H1 (cell line): ENCODE measurements at regions not wholly inside any gene's neighbourhood (a gene's known extent, or its start where the extent isn't known, plus 50 kb on each side); places are given as distances from the start of the nearest gene placed in this dataset.

ENCODE experiments used
- CTCF ChIA-PET: fragments of 300-600 bp; sonication (Branson Sonifier 250); formaldehyde crosslinking; loops from one replicate; lab custom pipeline; 2021; ENCODE audit not compliant: partially characterized antibody; lab: Charles Lee
- POLR2A ChIA-PET: fragments of 300-600 bp; sonication (Branson Sonifier 250); formaldehyde crosslinking; loops from one replicate; lab custom pipeline; 2021; ENCODE audit warnings: inconsistent platforms; ENCODE audit not compliant: partially characterized antibody; lab: Charles Lee
- DNase-seq, 2 experiments: peaks; one replicate each; pipeline versions ENCODE4 v3.0.0 to v3.0.0-alpha.2; 2010 to 2022; ENCODE audit warnings: low spot score in 2 of 2, low read depth in 1 of 2, mixed read lengths in 1 of 2
- FAIRE-seq: peaks from 2 replicates; lab custom pipeline; 2011; peaks lifted over from hg19 to GRCh38; lab: Jason Lieb, UNC
- H2AFZ ChIP-seq: 2 replicates; pipeline ENCODE4 v1.8.1; 2012; ENCODE audit warnings: low read length, inconsistent platforms
- H2AK5ac ChIP-seq: 2 replicates; pipeline ENCODE4 v1.6.1; 2013; ENCODE audit warnings: low read depth, low read length
- H2BK120ac ChIP-seq: replicated peaks from 2 replicates; pipeline ENCODE3; 2013; ENCODE audit warnings: low read depth, low read length, inconsistent platforms
- H2BK12ac ChIP-seq: 2 replicates; pipeline ENCODE4 v1.6.1; 2013; ENCODE audit warnings: low read depth, low read length
- H2BK15ac ChIP-seq: 2 replicates; pipeline ENCODE4 v1.6.1; 2013; ENCODE audit warnings: low read length
- H2BK20ac ChIP-seq: 2 replicates; pipeline ENCODE4 v1.6.1; 2013; ENCODE audit warnings: low read length
- H2BK5ac ChIP-seq: 2 replicates; pipeline ENCODE4 v1.6.1; 2013; ENCODE audit warnings: low read depth, low read length
- H3K14ac ChIP-seq: 2 replicates; pipeline ENCODE4 v1.6.1; 2013; ENCODE audit warnings: inconsistent platforms; ENCODE audit not compliant: insufficient read length
- H3K18ac ChIP-seq: 2 replicates; pipeline ENCODE4 v1.6.1; 2013; ENCODE audit warnings: low read length; ENCODE audit errors: extremely low read depth
- H3K23ac ChIP-seq: 2 replicates; pipeline ENCODE4 v1.6.1; 2013; ENCODE audit warnings: inconsistent platforms; ENCODE audit not compliant: insufficient read length
- H3K23me2 ChIP-seq: 2 replicates; pipeline ENCODE4 v1.6.1; 2013; ENCODE audit warnings: low read depth, low read length
- H3K27ac ChIP-seq: 2 replicates; pipeline ENCODE4 v1.6.1; 2011; ENCODE audit warnings: low read depth, low read length, inconsistent platforms
- H3K27me3 ChIP-seq, 4 experiments: replicated peaks in 1 of 4; 1 replicate in 1 of 4; 2 replicates in 3 of 4; pipeline versions ENCODE4 v1.6.1 to v1.8.1; 2011 to 2013; ENCODE audit warnings: low read length in 3 of 4, mild to moderate bottlenecking in 3 of 4, inconsistent platforms in 2 of 4, mixed read lengths in 2 of 4, moderate library complexity in 1 of 4; ENCODE audit not compliant: control insufficient read depth in 3 of 4, insufficient read depth in 3 of 4; ENCODE audit errors: extremely low read depth in 1 of 4
- H3K36me3 ChIP-seq, 4 experiments: 2 replicates each; pipeline versions ENCODE4 v1.6.1 to v1.8.1; 2011 to 2013; ENCODE audit warnings: mild to moderate bottlenecking in 4 of 4, low read length in 3 of 4, moderate library complexity in 2 of 4, control low read depth in 1 of 4, inconsistent platforms in 1 of 4; ENCODE audit not compliant: insufficient read depth in 4 of 4, control insufficient read depth in 2 of 4
- H3K4ac ChIP-seq: replicated peaks from 2 replicates; pipeline ENCODE3; 2013; ENCODE audit warnings: low read length, low read depth, mixed read lengths, inconsistent platforms; ENCODE audit not compliant: insufficient read length
- H3K4me1 ChIP-seq, 4 experiments: replicated peaks in 1 of 4; 1 replicate in 1 of 4; 2 replicates in 3 of 4; pipeline versions ENCODE4 v1.6.1 to v1.8.1; 2011 to 2013; ENCODE audit warnings: low read length in 3 of 4, inconsistent platforms in 2 of 4, mixed read lengths in 1 of 4; ENCODE audit not compliant: insufficient read depth in 4 of 4, control insufficient read depth in 3 of 4
- H3K4me2 ChIP-seq, 2 experiments: 2 replicates each; pipeline versions ENCODE4 v1.6.1 to v1.8.1; 2011 to 2013; ENCODE audit warnings: low read depth in 2 of 2, low read length in 2 of 2, control low read depth in 1 of 2, inconsistent platforms in 1 of 2, mild to moderate bottlenecking in 1 of 2; ENCODE audit not compliant: insufficient read depth in 1 of 2
- H3K4me3 ChIP-seq, 4 experiments: fragments of 200-600, 300-600 bp in 1 of 4; sonication (generic), shearing (Covaris generic), sonication (Bioruptor Twin) in 1 of 4; 2 replicates each; pipeline versions ENCODE4 v1.5.1 to v1.8.1; 2011 to 2016; ENCODE audit warnings: low read length in 4 of 4, low read depth in 3 of 4, control low read depth in 2 of 4, inconsistent platforms in 2 of 4, mild to moderate bottlenecking in 2 of 4, mixed read lengths in 1 of 4, moderate library complexity in 1 of 4; ENCODE audit not compliant: insufficient read depth in 2 of 4; ENCODE audit errors: extremely low read depth in 1 of 4
- H3K56ac ChIP-seq: replicated peaks from 2 replicates; pipeline ENCODE3; 2013; ENCODE audit warnings: low read depth, mild to moderate bottlenecking, mixed read lengths, low read length, inconsistent platforms; ENCODE audit not compliant: insufficient read length
- H3K79me1 ChIP-seq: 2 replicates; pipeline ENCODE4 v1.6.1; 2013; ENCODE audit warnings: low read depth, low read length, control low read depth
- H3K79me2 ChIP-seq, 2 experiments: 2 replicates each; pipeline versions ENCODE4 v1.6.1 to v1.8.1; 2012 to 2013; ENCODE audit warnings: low read length in 2 of 2, mild to moderate bottlenecking in 2 of 2, inconsistent platforms in 1 of 2; ENCODE audit not compliant: insufficient read depth in 2 of 2, control insufficient read depth in 1 of 2
- H3K9ac ChIP-seq, 4 experiments: replicated peaks in 1 of 4; 1 replicate in 1 of 4; 2 replicates in 3 of 4; pipeline versions ENCODE4 v1.6.1 to v1.8.1; 2011 to 2013; ENCODE audit warnings: low read depth in 3 of 4, low read length in 3 of 4, control low read depth in 2 of 4, mild to moderate bottlenecking in 2 of 4, moderate library complexity in 2 of 4, inconsistent platforms in 1 of 4; ENCODE audit errors: extremely low read depth in 1 of 4
- H3K9me3 ChIP-seq, 2 experiments: 2 replicates each; pipeline versions ENCODE4 v1.6.1 to v1.8.1; 2012 to 2013; ENCODE audit warnings: mild to moderate bottlenecking in 2 of 2, moderate library complexity in 2 of 2, control low read depth in 1 of 2, inconsistent platforms in 1 of 2, low read depth in 1 of 2, low read length in 1 of 2, mixed read lengths in 1 of 2; ENCODE audit not compliant: insufficient read depth in 2 of 2
- H4K20me1 ChIP-seq, 2 experiments: replicated peaks in 1 of 2; 2 replicates each; pipeline versions ENCODE3 to v1.8.1; 2011 to 2013; ENCODE audit warnings: inconsistent platforms in 2 of 2, low read length in 2 of 2, mild to moderate bottlenecking in 1 of 2; ENCODE audit not compliant: insufficient read depth in 2 of 2, control insufficient read depth in 1 of 2
- H4K5ac ChIP-seq: 2 replicates; pipeline ENCODE4 v1.6.1; 2013; ENCODE audit warnings: low read length, low read depth, mixed read lengths, inconsistent platforms; ENCODE audit not compliant: insufficient read length
- H4K8ac ChIP-seq: 2 replicates; pipeline ENCODE4 v1.8.0; 2013; ENCODE audit warnings: mild to moderate bottlenecking, moderate library complexity, low read length, inconsistent platforms; ENCODE audit not compliant: insufficient read depth; ENCODE audit errors: extremely low read depth
- H4K91ac ChIP-seq: replicated peaks from 2 replicates; pipeline ENCODE3; 2013; ENCODE audit warnings: low read length, mixed read lengths, inconsistent platforms; ENCODE audit not compliant: insufficient read length
- FOSL1 ChIP-seq: IDR thresholded peaks from 2 replicates; pipeline ENCODE4 v1.6.1; 2011; ENCODE audit warnings: mild to moderate bottlenecking, low read depth, low read length, moderate library complexity; ENCODE audit not compliant: insufficient read depth
- POU5F1 ChIP-seq: IDR thresholded peaks from 2 replicates; pipeline ENCODE4 v1.6.1; 2011; ENCODE audit warnings: low read depth, mild to moderate bottlenecking, low read length, moderate library complexity
- WGBS, 2 experiments: shearing (Covaris generic) in 1 of 2; methylation state at CpG; one replicate each; pipeline versions ENCODE4 v1.1.6 to v1.1.7; 2013 to 2015; ENCODE audit warnings: low lambda C conversion rate in 2 of 2, mixed read lengths in 2 of 2, inconsistent platforms in 1 of 2, low coverage in 1 of 2, missing lambda C conversion rate in 1 of 2; ENCODE audit not compliant: insufficient replicate concordance in 2 of 2, insufficient coverage in 1 of 2, insufficient read length in 1 of 2; ENCODE audit errors: extremely low coverage in 1 of 2, missing lambda C conversion rate in 1 of 2; 5-methylcytosine and 5-hydroxymethylcytosine counted together

- H3K23me2 ChIP-seq: no peaks in the 10 kb centered on the region
- H3K4me2 ChIP-seq: no peak overlapping the region
- H3K79me2 ChIP-seq: no peaks in the 10 kb centered on the region
- H3K14ac ChIP-seq: no peak overlapping the region
- no peaks in the 10 kb centered on the region for H4K20me1 ChIP-seq
- no peak overlapping the region for H2BK120ac ChIP-seq
- peaks cover 0 to 7% (median 0%) of the 10 kb centered on the region in 4 experiments; a peak in 1 of 7 replicates for H3K4me1 ChIP-seq
- DNase-seq (no peak), FAIRE-seq (peak; percentile 13)
- no peak overlapping the region for H2BK5ac ChIP-seq
- no peaks in the 10 kb centered on the region for H3K36me3 ChIP-seq
- no peak overlapping the region for H2AK5ac ChIP-seq
- no peaks in the 10 kb centered on the region for H3K27me3 ChIP-seq
- H3K27ac ChIP-seq: no peak overlapping the region
- POLR2A ChIA-PET: no interaction called here
- WGBS, 2 experiments: 69% methylated on average over 1 of the region's 1 CpG; no CpG with 5 or more reads in 1 of the 2 experiments
- no peak overlapping the region for H3K9ac ChIP-seq
- no peak overlapping the region for H3K56ac ChIP-seq
- no peak overlapping the region for H2BK12ac ChIP-seq
- no peak overlapping the region for H3K4ac ChIP-seq
- H3K23ac ChIP-seq: no peak overlapping the region
- peaks cover 0 to 3% of the 10 kb centered on the region in 2 experiments; a peak in 1 of 4 replicates for H3K9me3 ChIP-seq
- H3K4me3 ChIP-seq: no peak overlapping the region
- H4K8ac ChIP-seq: no peak overlapping the region
- H3K18ac ChIP-seq: no peak overlapping the region
- H4K5ac ChIP-seq: no peak overlapping the region
- CTCF ChIA-PET: interaction anchor here (0.7 to 1.2 kb wide), 2 partner anchors 18 to 21 kb away, joined by 4 read pairs; no protein-coding TSS in a partner anchor
- no peak overlapping the region for H4K91ac ChIP-seq
- no peak overlapping the region for H2AFZ ChIP-seq
- H2BK20ac ChIP-seq: no peak overlapping the region
- H2BK15ac ChIP-seq: no peak overlapping the region
- no peaks in the 10 kb centered on the region for H3K79me1 ChIP-seq
- TF ChIP-seq POU5F1: peak; percentile 42; the same call in 1 of the 2 replicates
- TF ChIP-seq FOSL1: no peak
Measured at GRCh38 chr11:41935241-41935640, 475.8 kb upstream of the LRRC4C start.
